IMR-90 (cell line): ENCODE measurements at regions not wholly inside any gene's neighbourhood (a gene's known extent, or its start where the extent isn't known, plus 50 kb on each side); places are given as distances from the start of the nearest gene placed in this dataset.

Source experiments
- ATAC-seq: fragments of 200-7000 bp; cut with Tn5 transposase; 2 replicates; pipeline ENCODE4 v1.9.1; 2020; ENCODE audit warnings: low read depth, mild to moderate bottlenecking, moderate library complexity
- BruUV-seq: library from RNA; stranded (reverse); fragments of 400-500 nt; replicated peaks from 2 replicates; lab custom pipeline; 2021; lab: Mats Ljungman, UMichigan
- CTCF ChIA-PET: fragments of 300-600 bp; formaldehyde crosslinking; extraction: SDS; loops from one replicate; lab custom pipeline; 2021; ENCODE audit warnings: antibody characterized with exemption; lab: Yijun Ruan, JAX
- POLR2A ChIA-PET: fragments of 300-600 bp; sonication (Branson Sonifier 250); formaldehyde crosslinking; loops from one replicate; lab custom pipeline; 2022; ENCODE audit warnings: antibody characterized with exemption; ENCODE audit not compliant: unreplicated experiment; lab: Charles Lee
- DNase-seq: peaks from one replicate; pipeline ENCODE4 v3.0.0; 2013
- H2AFZ ChIP-seq: replicated peaks from 2 replicates; pipeline ENCODE3; 2013; ENCODE audit warnings: low read length, mild to moderate bottlenecking; ENCODE audit not compliant: poor library complexity
- H2AK5ac ChIP-seq: 2 replicates; pipeline ENCODE4 v1.6.1; 2013; ENCODE audit warnings: low read depth, low read length, inconsistent platforms
- H2AK9ac ChIP-seq: replicated peaks from 2 replicates; pipeline ENCODE3; 2013; ENCODE audit warnings: mild to moderate bottlenecking, low read depth, low read length, moderate library complexity; ENCODE audit not compliant: poor library complexity
- H2BK120ac ChIP-seq: 2 replicates; pipeline ENCODE4 v1.6.1; 2013; ENCODE audit warnings: low read depth, low read length, inconsistent platforms
- H2BK15ac ChIP-seq: 3 replicates; pipeline ENCODE4 v1.6.1; 2013; ENCODE audit warnings: low read depth, low read length, inconsistent platforms
- H2BK20ac ChIP-seq: 2 replicates; pipeline ENCODE4 v1.6.1; 2013; ENCODE audit warnings: low read depth, mild to moderate bottlenecking, inconsistent platforms, low read length, moderate library complexity
- H2BK5ac ChIP-seq: 2 replicates; pipeline ENCODE4 v1.6.1; 2013; ENCODE audit warnings: mild to moderate bottlenecking, low read depth, low read length, inconsistent platforms; ENCODE audit not compliant: poor library complexity, severe bottlenecking
- H3K14ac ChIP-seq: replicated peaks from 2 replicates; pipeline ENCODE4 v1.6.1; 2013; ENCODE audit warnings: low read depth, low read length, inconsistent platforms
- H3K18ac ChIP-seq: 2 replicates; pipeline ENCODE4 v1.6.1; 2013; ENCODE audit warnings: low read depth, low read length, control low read depth
- H3K23ac ChIP-seq: 2 replicates; pipeline ENCODE4 v1.6.1; 2013; ENCODE audit warnings: low read depth, low read length, inconsistent platforms
- H3K27ac ChIP-seq: 2 replicates; pipeline ENCODE4 v1.5.1; 2013; ENCODE audit warnings: mild to moderate bottlenecking, control low read depth, low read length; ENCODE audit not compliant: insufficient read depth
- H3K27me3 ChIP-seq: 2 replicates; pipeline ENCODE4 v1.6.1; 2013; ENCODE audit warnings: low read length; ENCODE audit not compliant: control insufficient read depth, insufficient read depth
- H3K36me3 ChIP-seq: 2 replicates; pipeline ENCODE4 v1.6.1; 2013; ENCODE audit warnings: low read length, mixed read lengths; ENCODE audit not compliant: control insufficient read depth, insufficient read depth
- H3K4ac ChIP-seq: 2 replicates; pipeline ENCODE4 v1.6.1; 2013; ENCODE audit warnings: low read depth, low read length, inconsistent platforms
- H3K4me1 ChIP-seq: 2 replicates; pipeline ENCODE4 v1.6.1; 2013; ENCODE audit warnings: low read length, mixed read lengths; ENCODE audit not compliant: control insufficient read depth, insufficient read depth
- H3K4me2 ChIP-seq: 2 replicates; pipeline ENCODE4 v1.6.1; 2013; ENCODE audit warnings: low read depth, mild to moderate bottlenecking, control low read depth, low read length, moderate library complexity
- H3K4me3 ChIP-seq: 2 replicates; pipeline ENCODE4 v1.5.1; 2013; ENCODE audit warnings: low read depth, mild to moderate bottlenecking, control low read depth, low read length, moderate library complexity; ENCODE audit not compliant: insufficient read depth
- H3K56ac ChIP-seq: 2 replicates; pipeline ENCODE4 v1.6.1; 2013; ENCODE audit warnings: low read length, inconsistent platforms; ENCODE audit not compliant: insufficient read depth; ENCODE audit errors: extremely low read depth
- H3K79me1 ChIP-seq, 2 experiments: 2 replicates each; pipeline ENCODE4 v1.6.1; 2013; ENCODE audit warnings: low read length in 2 of 2, inconsistent platforms in 1 of 2, low read depth in 1 of 2
- H3K9ac ChIP-seq: 2 replicates; pipeline ENCODE4 v1.6.1; 2013; ENCODE audit warnings: low read depth, low read length, control low read depth
- H3K9me1 ChIP-seq: 2 replicates; pipeline ENCODE4 v1.6.1; 2013; ENCODE audit warnings: low read length, inconsistent platforms; ENCODE audit not compliant: insufficient read depth
- H3K9me3 ChIP-seq: 2 replicates; pipeline ENCODE4 v1.6.1; 2013; ENCODE audit warnings: low read length; ENCODE audit not compliant: control insufficient read depth, insufficient read depth
- H4K20me1 ChIP-seq: 2 replicates; pipeline ENCODE4 v1.6.1; 2013; ENCODE audit warnings: low read length, inconsistent platforms; ENCODE audit not compliant: insufficient read depth
- H4K5ac ChIP-seq: 2 replicates; pipeline ENCODE4 v1.6.1; 2013; ENCODE audit warnings: mild to moderate bottlenecking, low read depth, low read length, control low read depth
- H4K8ac ChIP-seq, 2 experiments: 2 replicates each; pipeline ENCODE4 v1.6.1; 2013; ENCODE audit warnings: low read depth in 2 of 2, low read length in 2 of 2, control low read depth in 1 of 2, inconsistent platforms in 1 of 2
- H4K91ac ChIP-seq: 2 replicates; pipeline ENCODE4 v1.6.1; 2013; ENCODE audit warnings: low read depth, low read length, inconsistent platforms; ENCODE audit not compliant: insufficient read depth
- BHLHE40 ChIP-seq: fragments of 150-350 bp; IDR thresholded peaks from 2 replicates; pipeline ENCODE4 v1.6.1; 2016; ENCODE audit warnings: mild to moderate bottlenecking, low read depth, low read length
- CHD1 ChIP-seq: IDR thresholded peaks from 2 replicates; pipeline ENCODE4 v1.6.1; 2012; ENCODE audit warnings: low read depth, low read length, improper control_type of control experiment
- FOS ChIP-seq: fragments of 150-350 bp; IDR thresholded peaks from 2 replicates; pipeline ENCODE4 v1.6.1; 2016; ENCODE audit warnings: low read depth, low read length
- MAFK ChIP-seq: IDR thresholded peaks from 2 replicates; pipeline ENCODE4 v1.6.1; 2012; ENCODE audit warnings: low read depth, low read length, improper control_type of control experiment
- MAZ ChIP-seq: IDR thresholded peaks from 2 replicates; pipeline ENCODE4 v1.6.1; 2012; ENCODE audit warnings: low read depth, mild to moderate bottlenecking, low read length, improper control_type of control experiment, moderate library complexity, borderline replicate concordance
- MXI1 ChIP-seq: IDR thresholded peaks from 2 replicates; pipeline ENCODE4 v1.6.1; 2012; ENCODE audit warnings: low read depth, mild to moderate bottlenecking, low read length, moderate library complexity, borderline replicate concordance
- NFE2L2 ChIP-seq: fragments of 150-350 bp; IDR thresholded peaks from 2 replicates; pipeline ENCODE4 v1.6.1; 2016; ENCODE audit warnings: low read depth, mild to moderate bottlenecking, low read length
- RAD21 ChIP-seq: IDR thresholded peaks from 2 replicates; pipeline ENCODE4 v1.6.1; 2012; ENCODE audit warnings: low read length, improper control_type of control experiment
- RCOR1 ChIP-seq: IDR thresholded peaks from 2 replicates; pipeline ENCODE4 v1.6.1; 2012; ENCODE audit warnings: mild to moderate bottlenecking, low read length, improper control_type of control experiment; ENCODE audit not compliant: insufficient replicate concordance
- RFX5 ChIP-seq: IDR thresholded peaks from 2 replicates; pipeline ENCODE4 v1.8.0; 2012; ENCODE audit warnings: low read depth, mild to moderate bottlenecking, low read length, moderate library complexity
- SMC3 ChIP-seq: fragments of 150-350 bp; IDR thresholded peaks from 2 replicates; pipeline ENCODE4 v1.6.1; 2016; ENCODE audit warnings: low read depth, mild to moderate bottlenecking, antibody characterized with exemption, low read length, moderate library complexity
- WGBS, 2 experiments: methylation state at CpG; one replicate each; pipeline versions ENCODE4 v1.1.5 to v1.1.7; 2013; ENCODE audit warnings: missing lambda C conversion rate in 2 of 2; ENCODE audit not compliant: insufficient read length in 1 of 2; ENCODE audit errors: extremely low coverage in 2 of 2; 5-methylcytosine and 5-hydroxymethylcytosine counted together
- dilution Hi-C: fragments of 300-500 bp; cut with HindIII; formaldehyde crosslinking; loops from one replicate; pipeline ENCODE4 v1.14.3; 2018; ENCODE audit warnings: low sequenced_read_pairs; ENCODE audit not compliant: unreplicated experiment
- in situ Hi-C: fragments of 300-500 bp; cut with MboI; formaldehyde crosslinking; loops from 3 replicates; pipeline ENCODE4 v1.14.3; 2019; ENCODE audit warnings: low sequenced_read_pairs, inconsistent platforms, mixed read lengths
- intact Hi-C: fragments of 100-400 bp; cut with micrococcal nuclease; formaldehyde crosslinking; loops from 2 replicates; pipeline ENCODE4 v1.10.0; 2022
- TF ChIP-seq, protein P1 (sequence below): fragments of 150-350 bp; IDR thresholded peaks from 2 replicates; pipeline ENCODE4 v1.6.1; 2017; ENCODE audit warnings: mild to moderate bottlenecking, antibody characterized with exemption, low read length, low read depth
- TF ChIP-seq, protein P2 (sequence below): fragments of 150-350 bp; IDR thresholded peaks from 2 replicates; pipeline ENCODE4 v1.6.1; 2016; ENCODE audit warnings: low read depth, mild to moderate bottlenecking, low read length, moderate library complexity, borderline replicate concordance

DNA sequence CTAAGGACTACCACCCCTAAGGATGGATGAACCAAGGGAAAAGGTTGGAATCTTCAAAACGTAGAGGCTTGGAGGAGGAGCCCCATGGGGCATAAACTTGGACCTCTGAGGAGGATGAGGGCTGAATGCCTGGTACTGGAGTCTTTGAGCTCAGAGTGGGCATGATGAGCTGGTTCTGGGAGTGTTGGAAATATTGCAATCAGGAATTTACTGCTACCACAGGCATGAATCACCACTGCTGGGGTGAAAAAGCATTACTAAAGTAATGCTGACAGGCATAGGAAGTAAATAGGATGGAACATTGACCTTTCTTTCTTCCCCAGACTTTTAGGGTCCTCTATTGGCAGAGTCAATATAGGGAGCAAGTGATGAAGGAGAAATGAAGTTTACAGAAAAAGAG, 105.8 kb upstream of the RPS6KA3 start:
- Histone ChIP-seq H4K20me1 (no peaks in the 10 kb centered on the region), H3K9me3 (no peaks in the 10 kb centered on the region), H2AFZ (no peak overlapping the region), H2BK120ac (no peak overlapping the region), H3K4me3 (no peak overlapping the region), H3K27me3 (no peaks in the 10 kb centered on the region; the same call in none of the 2 replicates), H3K14ac (no peak overlapping the region), H4K8ac (no peak overlapping the region), H3K4me1 (no peaks in the 10 kb centered on the region), H4K5ac (no peak overlapping the region), H3K27ac (no peak overlapping the region), H3K36me3 (no peaks in the 10 kb centered on the region), H3K4ac (no peak overlapping the region), H3K4me2 (no peak overlapping the region), H2BK15ac (no peak overlapping the region), H3K18ac (no peak overlapping the region), H3K9me1 (no peaks in the 10 kb centered on the region), H3K56ac (no peak overlapping the region), H2AK5ac (no peak overlapping the region), H2BK20ac (no peak overlapping the region), H3K79me1 (no peaks in the 10 kb centered on the region), H3K23ac (no peak overlapping the region), H3K9ac (no peak overlapping the region), H2BK5ac (no peak overlapping the region), H2AK9ac (no peak overlapping the region), H4K91ac (no peak overlapping the region)
- no peak for DNase-seq
- dilution Hi-C loops (no loop called here), intact Hi-C loops (no loop called here), in situ Hi-C loops (no loop called here)
- ChIA-PET CTCF (no interaction called here), POLR2A (no interaction called here)
- TF ChIP-seq RAD21: no peak
- no peak for TF ChIP-seq SMC3
- TF ChIP-seq MAFK: no peak
- no peak for TF ChIP-seq FOS
- TF ChIP-seq, protein P1, sequence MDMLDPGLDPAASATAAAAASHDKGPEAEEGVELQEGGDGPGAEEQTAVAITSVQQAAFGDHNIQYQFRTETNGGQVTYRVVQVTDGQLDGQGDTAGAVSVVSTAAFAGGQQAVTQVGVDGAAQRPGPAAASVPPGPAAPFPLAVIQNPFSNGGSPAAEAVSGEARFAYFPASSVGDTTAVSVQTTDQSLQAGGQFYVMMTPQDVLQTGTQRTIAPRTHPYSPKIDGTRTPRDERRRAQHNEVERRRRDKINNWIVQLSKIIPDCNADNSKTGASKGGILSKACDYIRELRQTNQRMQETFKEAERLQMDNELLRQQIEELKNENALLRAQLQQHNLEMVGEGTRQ: no peak
- no peak for TF ChIP-seq RCOR1
- TF ChIP-seq MAZ: no peak
- TF ChIP-seq RFX5: no peak
- no peak for TF ChIP-seq NFE2L2
- TF ChIP-seq CHD1: no peak
- TF ChIP-seq, protein P2, sequence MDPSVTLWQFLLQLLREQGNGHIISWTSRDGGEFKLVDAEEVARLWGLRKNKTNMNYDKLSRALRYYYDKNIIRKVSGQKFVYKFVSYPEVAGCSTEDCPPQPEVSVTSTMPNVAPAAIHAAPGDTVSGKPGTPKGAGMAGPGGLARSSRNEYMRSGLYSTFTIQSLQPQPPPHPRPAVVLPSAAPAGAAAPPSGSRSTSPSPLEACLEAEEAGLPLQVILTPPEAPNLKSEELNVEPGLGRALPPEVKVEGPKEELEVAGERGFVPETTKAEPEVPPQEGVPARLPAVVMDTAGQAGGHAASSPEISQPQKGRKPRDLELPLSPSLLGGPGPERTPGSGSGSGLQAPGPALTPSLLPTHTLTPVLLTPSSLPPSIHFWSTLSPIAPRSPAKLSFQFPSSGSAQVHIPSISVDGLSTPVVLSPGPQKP: no peak
- TF ChIP-seq MXI1: no peak
- no peak for TF ChIP-seq BHLHE40
- no TSS peak for BruUV-seq
- 17% methylated on average over 1 of the region's 1 CpG; no CpG with 5 or more reads in 1 of the 2 experiments for WGBS, 2 experiments
- ATAC-seq: peak; percentile 53
